Loucy (cell line): ENCODE measurements at regions not wholly inside any gene's neighbourhood (a gene's known extent, or its start where the extent isn't known, plus 50 kb on each side); places are given as distances from the start of the nearest gene placed in this dataset.

Experiments
- H2AFZ ChIP-seq: fragments of 200-600 bp; sonication (generic); 2 replicates; pipeline ENCODE4 v1.6.0; 2016; ENCODE audit warnings: antibody characterized with exemption, mild to moderate bottlenecking, low read length, moderate library complexity
- H3F3A ChIP-seq: fragments of 200-600 bp; 2 replicates; pipeline ENCODE4 v1.6.0; 2016; ENCODE audit warnings: antibody characterized with exemption, low read depth, mild to moderate bottlenecking
- H3K27me3 ChIP-seq: fragments of 200-600 bp; sonication (generic); 2 replicates; pipeline ENCODE4 v1.6.1; 2014; ENCODE audit warnings: low read length, mild to moderate bottlenecking; ENCODE audit not compliant: insufficient read depth, poor library complexity, severe bottlenecking
- H3K36me3 ChIP-seq: fragments of 200-600 bp; sonication (generic); 2 replicates; pipeline ENCODE4 v1.6.1; 2016; ENCODE audit warnings: low read length; ENCODE audit not compliant: insufficient read depth
- H3K4me1 ChIP-seq: fragments of 200-600 bp; sonication (generic); 2 replicates; pipeline ENCODE4 v1.5.1; 2014; ENCODE audit warnings: low read length, mild to moderate bottlenecking; ENCODE audit not compliant: insufficient read depth, poor library complexity, severe bottlenecking
- H3K4me2 ChIP-seq: fragments of 200-600 bp; sonication (generic); 2 replicates; pipeline ENCODE4 v1.6.0; 2014; ENCODE audit warnings: antibody characterized with exemption, low read length, low read depth, mild to moderate bottlenecking; ENCODE audit not compliant: poor library complexity, severe bottlenecking
- H3K4me3 ChIP-seq: fragments of 200-600 bp; sonication (generic); 2 replicates; pipeline ENCODE4 v1.5.1; 2014; ENCODE audit warnings: low read length, mild to moderate bottlenecking, mixed read lengths; ENCODE audit not compliant: poor library complexity, severe bottlenecking
- H3K79me2 ChIP-seq: fragments of 200-600 bp; sonication (generic); 2 replicates; pipeline ENCODE4 v1.6.1; 2014; ENCODE audit warnings: low read length; ENCODE audit not compliant: insufficient read depth
- H3K9ac ChIP-seq: fragments of 200-600 bp; sonication (generic); 2 replicates; pipeline ENCODE4 v1.6.0; 2014; ENCODE audit warnings: mild to moderate bottlenecking, low read depth, low read length, moderate library complexity; ENCODE audit not compliant: poor library complexity, severe bottlenecking
- H3K9me2 ChIP-seq: fragments of 200-600 bp; sonication (generic); replicated peaks from 2 replicates; pipeline ENCODE4 v1.6.1; 2016; ENCODE audit warnings: low read depth, low read length, mixed read lengths
- H3K9me3 ChIP-seq: fragments of 200-600 bp; sonication (generic); 2 replicates; pipeline ENCODE4 v1.6.1; 2014; ENCODE audit warnings: mild to moderate bottlenecking, antibody characterized with exemption, low read length, low read depth; ENCODE audit not compliant: insufficient read depth
- H4K20me1 ChIP-seq: fragments of 200-600 bp; sonication (generic); 2 replicates; pipeline ENCODE4 v1.6.0; 2014; ENCODE audit warnings: antibody characterized with exemption, low read length, mild to moderate bottlenecking; ENCODE audit not compliant: insufficient read depth, poor library complexity, severe bottlenecking
- CTCF ChIP-seq: fragments of 200-600 bp; sonication (generic); conservative IDR thresholded peaks from 2 replicates; pipeline ENCODE4 v1.5.1; 2014; ENCODE audit warnings: mild to moderate bottlenecking, antibody characterized with exemption, low read length
- EZH2phosphoT487 ChIP-seq: fragments of 200-600 bp; IDR thresholded peaks from 2 replicates; pipeline ENCODE4 v1.6.1; 2018; ENCODE audit warnings: antibody characterized with exemption, mild to moderate bottlenecking, moderate library complexity, borderline replicate concordance

- Histone ChIP-seq H3K36me3 (no peaks in the 10 kb centered on the region), H3K9me3 (0 out of 2 replicates have a peak, but pooled peaks cover 2% of the 10 kb centered on the region), H3F3A (no peaks in the 10 kb centered on the region), H3K9ac (no peak overlapping the region), H3K9me2 (no peaks in the 10 kb centered on the region), H4K20me1 (no peaks in the 10 kb centered on the region), H3K4me3 (no peak overlapping the region), H2AFZ (no peak overlapping the region), H3K79me2 (no peaks in the 10 kb centered on the region), H3K4me2 (no peak overlapping the region), H3K4me1 (no peaks in the 10 kb centered on the region), H3K27me3 (no peaks in the 10 kb centered on the region)
- no peak for TF ChIP-seq CTCF
- no peak for TF ChIP-seq EZH2phosphoT487
Observed at GRCh38 chr12:90188857-90189256, 480.2 kb upstream of the ATP2B1 start.

- Histone ChIP-seq H3K27me3 (no peaks in the 10 kb centered on the region), H3K79me2 (no peaks in the 10 kb centered on the region), H4K20me1 (no peaks in the 10 kb centered on the region), H2AFZ (no peak overlapping the region), H3K9me3 (0 out of 2 replicates have a peak, but pooled peaks cover 10% of the 10 kb centered on the region), H3K4me2 (no peak overlapping the region), H3K4me3 (no peak overlapping the region), H3K4me1 (no peaks in the 10 kb centered on the region), H3K9me2 (no peaks in the 10 kb centered on the region), H3K36me3 (no peaks in the 10 kb centered on the region), H3F3A (no peaks in the 10 kb centered on the region), H3K9ac (no peak overlapping the region)
- TF ChIP-seq CTCF (no peak), EZH2phosphoT487 (no peak)
Observed at GRCh38 chr12:90183201-90183600, 474.6 kb upstream of the ATP2B1 start.

GRCh38 chr12:90181216-90181615, 472.6 kb upstream of the ATP2B1 start:
- Histone ChIP-seq H3K27me3 (no peaks in the 10 kb centered on the region), H4K20me1 (no peaks in the 10 kb centered on the region), H3K79me2 (no peaks in the 10 kb centered on the region), H2AFZ (peak overlapping the region; percentile 63; the same call in 1 of the 2 replicates), H3F3A (no peaks in the 10 kb centered on the region), H3K4me1 (no peaks in the 10 kb centered on the region), H3K9me3 (0 out of 2 replicates have a peak, but pooled peaks cover 10% of the 10 kb centered on the region), H3K9me2 (no peaks in the 10 kb centered on the region), H3K4me2 (no peak overlapping the region), H3K9ac (no peak overlapping the region), H3K36me3 (no peaks in the 10 kb centered on the region), H3K4me3 (no peak overlapping the region)
- TF ChIP-seq CTCF: peak; percentile 34; the same call in 1 of the 2 replicates
- no peak for TF ChIP-seq EZH2phosphoT487
